ENCODE measurements at regions not wholly inside any gene's neighbourhood (a gene's known extent, or its start where the extent isn't known, plus 50 kb on each side); places are given as distances from the start of the nearest gene placed in this dataset.

- Histone ChIP-seq H3K27ac (ENCODE audit: low read depth, low read length) (no peak overlapping the region), H3K4me3 (ENCODE audit: low read depth, low read length) (no peak overlapping the region), H3K27me3 (ENCODE audit: control insufficient read depth, insufficient read depth, low read length) (no peaks in the 10 kb centered on the region), H3K9ac (ENCODE audit: low read length) (no peak overlapping the region), H3K4me1 (ENCODE audit: control insufficient read depth, insufficient read depth, low read length) (no peaks in the 10 kb centered on the region), H3K36me3 (ENCODE audit: control insufficient read depth, insufficient read depth, low read length) (no peaks in the 10 kb centered on the region), H3K9me3 (ENCODE audit: control insufficient read depth, insufficient read depth, low read depth, low read length) (peaks cover 8% of the 10 kb centered on the region; the same call in 1 of the 2 replicates)
Observed at GRCh38 chr5:81803812-81804211, 52.9 kb upstream of the SSBP2 start.

DNA sequence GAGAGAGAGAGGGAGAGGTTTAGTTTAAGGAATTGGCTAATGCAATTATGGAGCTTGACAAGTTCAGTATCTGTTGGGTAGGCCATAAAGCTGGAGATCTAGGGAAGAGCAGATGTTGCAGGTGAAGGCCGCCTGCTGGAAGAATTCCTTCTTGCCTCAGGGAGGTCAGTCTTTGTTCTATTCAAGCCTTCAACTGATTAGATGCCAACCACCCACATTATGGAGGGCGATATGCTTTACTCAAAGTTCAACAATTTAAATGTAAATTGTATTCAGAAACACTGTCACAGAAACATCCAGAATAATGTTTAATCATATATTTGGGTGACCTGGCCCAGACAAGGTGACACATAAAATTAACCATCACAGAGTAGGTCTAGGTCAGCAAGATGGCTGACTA lies 51.7 kb upstream of the SSBP2 start:
- Histone ChIP-seq H3K27me3 (ENCODE audit: control insufficient read depth, insufficient read depth, low read length) (no peaks in the 10 kb centered on the region), H3K9me3 (ENCODE audit: control insufficient read depth, insufficient read depth, low read depth, low read length) (peaks cover 2% of the 10 kb centered on the region; the same call in 1 of the 2 replicates), H3K36me3 (ENCODE audit: control insufficient read depth, insufficient read depth, low read length) (no peaks in the 10 kb centered on the region), H3K4me1 (ENCODE audit: control insufficient read depth, insufficient read depth, low read length) (peaks cover 7% of the 10 kb centered on the region; the same call in 1 of the 2 replicates), H3K27ac (ENCODE audit: low read depth, low read length) (no peak overlapping the region), H3K9ac (ENCODE audit: low read length) (no peak overlapping the region), H3K4me3 (ENCODE audit: low read depth, low read length) (no peak overlapping the region)

DNA sequence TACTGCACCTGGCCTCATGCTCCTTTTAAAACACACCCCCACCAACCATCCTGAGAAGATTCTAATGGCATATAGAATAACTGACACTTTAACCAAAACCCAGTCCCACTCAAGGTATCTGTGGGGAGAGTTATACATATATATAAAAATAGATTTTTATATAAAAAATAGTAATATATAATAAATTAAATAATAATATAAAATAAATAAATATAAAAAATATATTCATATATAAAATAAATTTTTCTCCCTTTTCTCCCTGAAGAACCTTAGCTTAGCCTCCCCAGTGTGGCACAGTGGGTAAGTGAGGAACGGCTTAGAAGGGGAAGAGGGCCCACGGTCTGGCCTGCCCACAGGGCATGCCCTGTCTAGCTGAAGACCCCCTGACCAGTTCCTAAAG lies 51.1 kb upstream of the SSBP2 start:
- peaks cover 7% of the 10 kb centered on the region for H3K4me1 ChIP-seq (ENCODE audit: control insufficient read depth, insufficient read depth, low read length)

DNA sequence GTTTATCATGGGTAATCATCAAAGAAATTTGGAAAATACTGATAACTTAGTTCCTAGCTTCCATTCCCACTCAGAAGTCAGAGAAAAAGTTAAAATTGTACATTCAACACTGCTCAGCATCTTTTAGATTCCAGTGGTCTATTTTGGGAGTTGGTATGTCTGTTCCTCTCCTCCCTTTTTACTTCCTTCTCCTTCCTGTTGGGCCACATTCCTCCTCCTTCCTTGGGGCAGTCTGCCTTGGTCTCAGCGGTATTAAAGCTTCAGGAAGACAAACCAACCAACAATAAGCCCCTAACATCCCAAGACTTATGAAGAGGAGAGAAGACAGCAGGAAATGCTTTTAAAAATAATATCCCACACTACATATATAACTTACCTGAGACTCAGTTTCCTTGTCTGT lies 49.9 kb upstream of the SSBP2 start:
- Histone ChIP-seq H3K4me3 (ENCODE audit: low read depth, low read length) (no peak overlapping the region), H3K27ac (ENCODE audit: low read depth, low read length) (no peak overlapping the region)

More for the DNA sequence above, 51.1 kb upstream of the SSBP2 start:
- H3K9ac ChIP-seq (ENCODE audit: low read length), result no peak overlapping the region
- no peak overlapping the region for H3K4me3 ChIP-seq (ENCODE audit: low read depth, low read length)
- H3K27ac ChIP-seq (ENCODE audit: low read depth, low read length), result no peak overlapping the region
- H3K36me3 ChIP-seq (ENCODE audit: control insufficient read depth, insufficient read depth, low read length), result no peaks in the 10 kb centered on the region
- no peaks in the 10 kb centered on the region for H3K9me3 ChIP-seq (ENCODE audit: control insufficient read depth, insufficient read depth, low read depth, low read length)
- no peaks in the 10 kb centered on the region for H3K27me3 ChIP-seq (ENCODE audit: control insufficient read depth, insufficient read depth, low read length)

More for the DNA sequence above, 49.9 kb upstream of the SSBP2 start:
- no peaks in the 10 kb centered on the region for H3K9me3 ChIP-seq (ENCODE audit: control insufficient read depth, insufficient read depth, low read depth, low read length)
- peaks cover 7% of the 10 kb centered on the region for H3K4me1 ChIP-seq (ENCODE audit: control insufficient read depth, insufficient read depth, low read length)
- H3K9ac ChIP-seq (ENCODE audit: low read length), result no peak overlapping the region
- H3K27me3 ChIP-seq (ENCODE audit: control insufficient read depth, insufficient read depth, low read length), result no peaks in the 10 kb centered on the region
- H3K36me3 ChIP-seq (ENCODE audit: control insufficient read depth, insufficient read depth, low read length), result no peaks in the 10 kb centered on the region

Data from HUES6 (cell line).